ENCODE measurements at regions not wholly inside any gene's neighbourhood (a gene's known extent, or its start where the extent isn't known, plus 50 kb on each side); places are given as distances from the start of the nearest gene placed in this dataset.

- TF ChIP-seq CTCF (IDR thresholded peaks at IDR 0.05; ENCODE audit: insufficient read depth, low read depth, low read length), result no peak
- no peak for DNase-seq (ENCODE audit: low read depth)
- no peak overlapping the region for H3K4me3 ChIP-seq (ENCODE audit: low read depth, low read length)
Measured at GRCh38 chr6:165760126-165760802, 97.2 kb upstream of the PDE10A start.

- TF ChIP-seq CTCF (IDR thresholded peaks at IDR 0.05; ENCODE audit: insufficient read depth, low read depth, low read length), result no peak
- H3K4me3 ChIP-seq (ENCODE audit: low read depth, low read length), result no peak overlapping the region
- DNase-seq (ENCODE audit: low read depth), result no peak
Measured at GRCh38 chr6:165758441-165758840, 95.4 kb upstream of the PDE10A start.

GRCh38 chr6:165755583-165755982, 92.5 kb upstream of the PDE10A start:
- H3K4me3 ChIP-seq (ENCODE audit: low read depth, low read length), result no peak overlapping the region
- TF ChIP-seq CTCF (IDR thresholded peaks at IDR 0.05; ENCODE audit: insufficient read depth, low read depth, low read length), result no peak
- no peak for DNase-seq (ENCODE audit: low read depth)

GRCh38 chr6:165753506-165753905, 90.5 kb upstream of the PDE10A start:
- no peak overlapping the region for H3K4me3 ChIP-seq (ENCODE audit: low read depth, low read length)
- no peak for DNase-seq (ENCODE audit: low read depth)
- TF ChIP-seq CTCF (IDR thresholded peaks at IDR 0.05; ENCODE audit: insufficient read depth, low read depth, low read length), result no peak

GRCh38 chr6:165752451-165752850, 89.4 kb upstream of the PDE10A start:
- TF ChIP-seq CTCF (IDR thresholded peaks at IDR 0.05; ENCODE audit: insufficient read depth, low read depth, low read length), result no peak
- H3K4me3 ChIP-seq (ENCODE audit: low read depth, low read length), result no peak overlapping the region
- DNase-seq (ENCODE audit: low read depth), result no peak

- no peak for DNase-seq (ENCODE audit: low read depth)
- H3K4me3 ChIP-seq (ENCODE audit: low read depth, low read length), result no peak overlapping the region
- TF ChIP-seq CTCF (IDR thresholded peaks at IDR 0.05; ENCODE audit: insufficient read depth, low read depth, low read length), result no peak
Measured at GRCh38 chr6:165751486-165751885, 88.4 kb upstream of the PDE10A start.

GRCh38 chr6:165749163-165749562, 86.1 kb upstream of the PDE10A start:
- no peak for TF ChIP-seq CTCF (IDR thresholded peaks at IDR 0.05; ENCODE audit: insufficient read depth, low read depth, low read length)

More at GRCh38 chr6:165749163-165749562, 86.1 kb upstream of the PDE10A start:
- H3K4me3 ChIP-seq (ENCODE audit: low read depth, low read length), result no peak overlapping the region
- DNase-seq (ENCODE audit: low read depth), result no peak

Measured in fibroblast of villous mesenchyme (primary cell).